Kidney tubule cell (primary cell): ENCODE measurements at regions not wholly inside any gene's neighbourhood (a gene's known extent, or its start where the extent isn't known, plus 50 kb on each side); places are given as distances from the start of the nearest gene placed in this dataset.

Experiments used
- DNase-seq: peaks from one replicate; pipeline ENCODE4 v3.0.0-alpha.2; 2018; ENCODE audit warnings: low spot score

- no peak for DNase-seq
These were observed 1078.2 kb upstream of the LRRTM3 start for GRCh38 chr10:65847436-65848230.

GRCh38 chr10:65858841-65859240, 1067.0 kb upstream of the LRRTM3 start:
- DNase-seq = no peak

DNA sequence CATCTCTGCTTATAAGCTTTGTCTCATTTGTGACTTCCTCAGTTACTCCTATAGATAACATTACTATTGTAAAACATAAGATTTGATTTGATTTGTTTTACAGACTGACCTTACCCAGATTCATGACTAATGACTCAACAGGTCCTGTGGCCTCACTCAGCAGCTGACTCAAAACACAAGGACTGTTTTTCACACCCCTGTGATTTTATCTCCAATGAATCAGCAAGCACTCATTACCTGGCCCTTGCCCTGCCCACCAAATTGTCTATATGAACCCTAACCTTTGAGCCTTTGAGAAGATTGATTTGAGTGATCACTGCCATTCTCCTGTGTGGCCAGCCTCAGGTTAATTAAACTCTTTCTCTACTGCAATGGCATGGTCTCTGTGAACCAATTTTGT, 1064.6 kb upstream of the LRRTM3 start:
- DNase-seq = peak; percentile 90
